HUES6 (cell line): ENCODE measurements at regions not wholly inside any gene's neighbourhood (a gene's known extent, or its start where the extent isn't known, plus 50 kb on each side); places are given as distances from the start of the nearest gene placed in this dataset.

Experiments
- H3K27ac ChIP-seq: 2 replicates; pipeline ENCODE4 v1.7.0; 2013; ENCODE audit warnings: low read depth, mild to moderate bottlenecking, low read length, inconsistent platforms
- H3K27me3 ChIP-seq: 2 replicates; pipeline ENCODE4 v1.6.1; 2013; ENCODE audit warnings: low read length; ENCODE audit not compliant: control insufficient read depth, insufficient read depth
- H3K36me3 ChIP-seq: 2 replicates; pipeline ENCODE4 v1.6.1; 2013; ENCODE audit warnings: low read length; ENCODE audit not compliant: control insufficient read depth, insufficient read depth
- H3K4me1 ChIP-seq: 2 replicates; pipeline ENCODE4 v1.6.1; 2013; ENCODE audit warnings: low read length; ENCODE audit not compliant: control insufficient read depth, insufficient read depth
- H3K4me3 ChIP-seq: 2 replicates; pipeline ENCODE4 v1.5.1; 2013; ENCODE audit warnings: low read depth, low read length
- H3K9ac ChIP-seq: one replicate; pipeline ENCODE4 v1.6.1; 2013; ENCODE audit warnings: mild to moderate bottlenecking, low read length
- H3K9me3 ChIP-seq: 2 replicates; pipeline ENCODE4 v1.6.1; 2013; ENCODE audit warnings: low read depth, low read length; ENCODE audit not compliant: control insufficient read depth, insufficient read depth

- Histone ChIP-seq H3K4me1 (peaks cover 10% of the 10 kb centered on the region), H3K27me3 (no peaks in the 10 kb centered on the region), H3K36me3 (no peaks in the 10 kb centered on the region), H3K9ac (no peak overlapping the region), H3K9me3 (no peaks in the 10 kb centered on the region), H3K4me3 (no peak overlapping the region), H3K27ac (no peak overlapping the region)
Observed at GRCh38 chr3:144107923-144108322, 136.3 kb downstream of the DIPK2A start.

DNA sequence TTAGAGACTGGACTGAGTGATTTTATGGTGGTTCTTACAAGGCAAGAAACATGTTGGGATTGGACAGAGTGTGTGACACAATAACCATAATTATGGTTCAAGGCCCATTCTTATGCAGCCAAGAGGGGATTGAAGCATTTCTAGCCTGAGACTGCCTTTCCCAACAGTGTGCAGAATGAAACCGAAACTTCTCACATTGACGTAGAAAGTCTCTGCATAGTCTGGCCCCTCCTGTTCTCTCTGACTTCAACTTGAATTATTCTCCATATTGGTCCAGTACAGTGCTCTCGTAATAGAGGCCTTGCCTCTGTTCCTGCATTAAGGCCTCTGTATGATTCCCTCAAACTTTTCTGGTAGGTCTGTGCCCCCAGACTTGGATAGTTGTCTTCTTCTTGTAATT lies 138.3 kb downstream of the DIPK2A start:
- Histone ChIP-seq H3K27ac (no peak overlapping the region), H3K4me1 (peaks cover 8% of the 10 kb centered on the region), H3K36me3 (no peaks in the 10 kb centered on the region), H3K27me3 (no peaks in the 10 kb centered on the region), H3K9ac (no peak overlapping the region), H3K4me3 (no peak overlapping the region), H3K9me3 (no peaks in the 10 kb centered on the region)

GRCh38 chr3:144112036-144112435 lies 140.4 kb downstream of the DIPK2A start:
- Histone ChIP-seq H3K4me3 (no peak overlapping the region), H3K4me1 (peaks cover 8% of the 10 kb centered on the region), H3K36me3 (no peaks in the 10 kb centered on the region), H3K27ac (no peak overlapping the region), H3K27me3 (no peaks in the 10 kb centered on the region), H3K9me3 (no peaks in the 10 kb centered on the region), H3K9ac (no peak overlapping the region)

GRCh38 chr3:144112437-144112836 lies 140.8 kb downstream of the DIPK2A start:
- Histone ChIP-seq H3K27me3 (no peaks in the 10 kb centered on the region), H3K27ac (no peak overlapping the region), H3K36me3 (no peaks in the 10 kb centered on the region), H3K4me1 (peaks cover 8% of the 10 kb centered on the region), H3K9me3 (no peaks in the 10 kb centered on the region), H3K9ac (no peak overlapping the region), H3K4me3 (no peak overlapping the region)

DNA sequence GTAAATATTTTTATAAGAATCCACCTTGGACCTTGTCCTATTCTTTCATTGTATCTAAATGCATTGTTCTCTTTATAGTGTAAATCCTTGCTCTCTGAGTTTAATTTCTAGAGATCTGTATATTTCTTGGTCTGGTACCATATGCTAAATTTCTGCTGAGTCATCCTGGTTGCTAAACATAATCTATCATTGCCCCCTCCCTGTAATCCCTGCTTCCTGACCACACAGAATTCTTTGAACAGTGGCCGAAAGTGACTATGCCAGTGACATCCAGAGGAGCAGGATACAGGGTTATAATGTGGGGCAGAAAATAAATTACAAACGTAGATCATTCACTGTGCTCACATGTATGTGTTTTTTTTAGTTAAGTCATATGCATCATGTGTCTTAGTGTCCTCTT lies 143.1 kb downstream of the DIPK2A start:
- Histone ChIP-seq H3K27me3 (no peaks in the 10 kb centered on the region), H3K27ac (no peak overlapping the region), H3K9ac (no peak overlapping the region), H3K9me3 (no peaks in the 10 kb centered on the region), H3K4me1 (peaks cover 12% of the 10 kb centered on the region), H3K36me3 (no peaks in the 10 kb centered on the region), H3K4me3 (no peak overlapping the region)

- no peaks in the 10 kb centered on the region for H3K9me3 ChIP-seq
- H3K9ac ChIP-seq: no peak overlapping the region
- H3K4me1 ChIP-seq: peaks cover 26% of the 10 kb centered on the region
- no peaks in the 10 kb centered on the region for H3K27me3 ChIP-seq
- H3K4me3 ChIP-seq: no peak overlapping the region
- no peak overlapping the region for H3K27ac ChIP-seq
- H3K36me3 ChIP-seq: no peaks in the 10 kb centered on the region
Observed at GRCh38 chr3:144119633-144120032, 148.0 kb downstream of the DIPK2A start.

DNA sequence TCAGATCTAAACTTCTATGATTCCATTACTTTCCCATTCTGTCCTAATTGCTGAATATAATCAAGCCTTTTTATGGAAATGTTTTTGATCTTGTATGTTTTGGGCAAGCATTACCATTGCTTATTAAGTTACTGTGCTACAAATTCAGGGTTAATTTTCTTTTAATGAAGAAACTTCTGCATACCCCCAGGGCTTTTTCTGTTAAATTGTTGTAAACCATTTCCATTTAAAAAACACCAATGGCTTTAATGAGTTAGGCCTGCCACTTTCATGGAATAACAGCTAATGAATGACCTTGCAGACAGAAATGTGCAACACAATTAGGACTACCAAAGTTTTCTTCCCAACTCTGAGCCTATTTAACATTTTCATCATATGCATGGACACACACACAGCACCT lies 150.0 kb downstream of the DIPK2A start:
- no peak overlapping the region for H3K9ac ChIP-seq
- H3K4me3 ChIP-seq: no peak overlapping the region
- H3K27ac ChIP-seq: no peak overlapping the region
- H3K9me3 ChIP-seq: peaks cover 12% of the 10 kb centered on the region
- H3K27me3 ChIP-seq: no peaks in the 10 kb centered on the region
- no peaks in the 10 kb centered on the region for H3K36me3 ChIP-seq
- H3K4me1 ChIP-seq: peaks cover 26% of the 10 kb centered on the region

- Histone ChIP-seq H3K27me3 (no peaks in the 10 kb centered on the region), H3K9me3 (peaks cover 12% of the 10 kb centered on the region), H3K9ac (no peak overlapping the region), H3K4me1 (peaks cover 28% of the 10 kb centered on the region), H3K27ac (no peak overlapping the region), H3K4me3 (no peak overlapping the region), H3K36me3 (no peaks in the 10 kb centered on the region)
Observed at GRCh38 chr3:144127014-144127413, 155.4 kb downstream of the DIPK2A start.

- Histone ChIP-seq H3K36me3 (no peaks in the 10 kb centered on the region), H3K4me1 (peaks cover 22% of the 10 kb centered on the region), H3K9me3 (peaks cover 12% of the 10 kb centered on the region), H3K4me3 (no peak overlapping the region), H3K27ac (peak overlapping the region; percentile 68; the same call in 1 of the 2 replicates), H3K9ac (no peak overlapping the region), H3K27me3 (no peaks in the 10 kb centered on the region)
Observed at GRCh38 chr3:144127700-144128099, 156.1 kb downstream of the DIPK2A start.

DNA sequence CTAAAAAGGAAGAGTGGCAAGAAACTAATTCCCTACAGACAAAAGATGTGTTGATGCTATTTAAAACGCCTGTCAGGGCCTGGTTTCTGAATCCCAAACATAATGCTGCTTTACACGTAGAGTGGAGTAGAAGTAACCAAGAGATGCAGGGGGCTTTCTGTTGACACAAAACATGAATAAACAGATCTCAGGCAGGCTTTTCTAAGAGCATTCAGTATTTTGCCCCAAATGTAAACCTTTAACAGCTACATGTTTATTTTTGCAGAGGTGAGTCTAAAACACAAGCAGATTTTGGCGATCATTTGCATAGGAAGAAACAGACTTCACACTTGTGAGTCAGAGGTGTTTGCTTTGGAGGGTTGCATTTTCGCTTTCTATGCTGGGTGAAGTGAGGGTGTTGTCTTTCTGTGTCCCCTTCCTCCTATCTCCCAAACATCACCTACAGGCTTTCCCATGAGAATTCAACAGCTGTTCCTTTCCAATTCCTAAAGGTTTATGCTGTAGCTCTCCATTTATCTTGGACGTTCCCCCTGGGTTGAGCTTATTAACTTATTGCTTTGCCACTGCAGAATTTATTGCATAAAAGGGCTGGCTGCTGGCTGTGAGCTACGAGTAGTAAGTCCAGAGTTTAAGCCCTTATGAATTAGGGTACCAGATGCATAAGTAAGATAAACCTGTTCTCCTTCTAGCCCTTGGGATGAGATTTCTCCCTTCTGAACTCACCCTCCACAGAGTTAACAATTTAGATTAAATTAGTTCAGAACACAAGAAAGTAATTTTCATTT lies 156.7 kb downstream of the DIPK2A start:
- H3K27me3 ChIP-seq: no peaks in the 10 kb centered on the region

GRCh38 chr3:144129536-144130214 lies 158.1 kb downstream of the DIPK2A start:
- Histone ChIP-seq H3K36me3 (no peaks in the 10 kb centered on the region), H3K9me3 (peaks cover 12% of the 10 kb centered on the region), H3K27ac (no peak overlapping the region), H3K27me3 (no peaks in the 10 kb centered on the region), H3K9ac (no peak overlapping the region), H3K4me1 (peaks cover 15% of the 10 kb centered on the region), H3K4me3 (no peak overlapping the region)

More for the DNA sequence above, 156.7 kb downstream of the DIPK2A start:
- H3K4me3 ChIP-seq: no peak overlapping the region
- no peaks in the 10 kb centered on the region for H3K36me3 ChIP-seq
- H3K4me1 ChIP-seq: peaks cover 18% of the 10 kb centered on the region
- peaks cover 12% of the 10 kb centered on the region for H3K9me3 ChIP-seq
- H3K9ac ChIP-seq: no peak overlapping the region
- H3K27ac ChIP-seq: peak overlapping the region; percentile 68; the same call in 1 of the 2 replicates
